Fibroblast of skin of scalp (primary cell): ENCODE measurements at regions not wholly inside any gene's neighbourhood (a gene's known extent, or its start where the extent isn't known, plus 50 kb on each side); places are given as distances from the start of the nearest gene placed in this dataset.
"Not testable (repeated sequence)": the region's sequence is repeated elsewhere in the genome, so short reads cannot be mapped to it uniquely, and the experiment has no call there.

Experiments used
- DNase-seq: peaks from one replicate; pipeline ENCODE4 v3.0.0-alpha.2; 2013

GRCh38 chr14:97975962-97976361 is 1178.8 kb downstream of the VRK1 start:
- no peak for DNase-seq

- DNase-seq = no peak
These were observed 1179.7 kb downstream of the VRK1 start for GRCh38 chr14:97976861-97977260.

- peak; percentile 63 for DNase-seq
These were observed 1180.6 kb downstream of the VRK1 start for GRCh38 chr14:97977651-97978261.

GRCh38 chr14:97978341-97978740 is 1181.2 kb downstream of the VRK1 start:
- peak; percentile 85 for DNase-seq

GRCh38 chr14:97993508-97994019 is 1196.4 kb downstream of the VRK1 start:
- DNase-seq = no peak

GRCh38 chr14:97994020-97994531 is 1196.9 kb downstream of the VRK1 start:
- no peak for DNase-seq

GRCh38 chr14:97995038-97995437 is 1197.9 kb downstream of the VRK1 start:
- no peak for DNase-seq

- no peak for DNase-seq
These were observed 1198.3 kb downstream of the VRK1 start for GRCh38 chr14:97995531-97995930.

GRCh38 chr14:98006008-98006407 is 1208.8 kb downstream of the VRK1 start:
- no peak for DNase-seq

GRCh38 chr14:98008381-98009113 is 1211.4 kb downstream of the VRK1 start:
- no peak for DNase-seq

GRCh38 chr14:98009177-98009576 is 1212.0 kb downstream of the VRK1 start:
- DNase-seq = not testable (repeated sequence)

GRCh38 chr14:98010784-98011183 is 1213.6 kb downstream of the VRK1 start:
- no peak for DNase-seq

GRCh38 chr14:98014851-98015615 is 1217.9 kb downstream of the VRK1 start:
- no peak for DNase-seq

- no peak for DNase-seq
These were observed 1218.7 kb downstream of the VRK1 start for GRCh38 chr14:98015921-98016320.

- no peak for DNase-seq
These were observed 1221.4 kb downstream of the VRK1 start for GRCh38 chr14:98018628-98019027.

GRCh38 chr14:98022541-98023520 is 1225.6 kb downstream of the VRK1 start:
- DNase-seq = no peak

- peak; percentile 2 for DNase-seq
These were observed 1231.0 kb downstream of the VRK1 start for GRCh38 chr14:98028162-98028561.

- DNase-seq = no peak
These were observed 1236.6 kb downstream of the BCL11B start for GRCh38 chr14:98035396-98035795.

- no peak for DNase-seq
These were observed 1234.2 kb downstream of the BCL11B start for GRCh38 chr14:98037831-98038230.

- no peak for DNase-seq
These were observed 1215.1 kb downstream of the BCL11B start for GRCh38 chr14:98056946-98057345.

GRCh38 chr14:98059106-98059505 is 1212.9 kb downstream of the BCL11B start:
- DNase-seq = no peak

GRCh38 chr14:98062083-98062482 is 1209.9 kb downstream of the BCL11B start:
- DNase-seq = no peak
